Activated CD8-positive, alpha-beta T cell treated with anti-CD3 and anti-CD28 coated beads for 36 hours (primary cell): ENCODE measurements at regions not wholly inside any gene's neighbourhood (a gene's known extent, or its start where the extent isn't known, plus 50 kb on each side); places are given as distances from the start of the nearest gene placed in this dataset.

ENCODE experiments used
- ATAC-seq: fragments of 200-7000 bp; cut with Tn5 transposase; one replicate; pipeline ENCODE4 v1.10.0; 2021; ENCODE audit warnings: mild to moderate bottlenecking, moderate library complexity
- CTCF ChIA-PET: fragments of 350-600 bp; sonication (Branson Sonifier 250); formaldehyde crosslinking; loops from one replicate; lab custom pipeline; 2021; ENCODE audit warnings: antibody characterized with exemption; lab: Charles Lee
- POLR2A ChIA-PET: fragments of 350-600 bp; sonication (Branson Sonifier 250); formaldehyde crosslinking; loops from one replicate; lab custom pipeline; 2021; ENCODE audit warnings: antibody characterized with exemption; lab: Charles Lee
- DNase-seq: peaks from one replicate; pipeline ENCODE4 v3.0.0-alpha.2; 2020
- H3K27ac Mint-ChIP-seq: one replicate; pipeline ENCODE4 v1.8.0; 2021; ENCODE audit warnings: mild to moderate bottlenecking, mixed read lengths
- H3K27me3 Mint-ChIP-seq: one replicate; pipeline ENCODE4 v1.8.0; 2021; ENCODE audit warnings: mixed read lengths
- H3K36me3 Mint-ChIP-seq: one replicate; pipeline ENCODE4 v1.8.0; 2021; ENCODE audit warnings: low read depth, mixed read lengths
- H3K4me1 Mint-ChIP-seq: one replicate; pipeline ENCODE4 v1.8.0; 2021; ENCODE audit warnings: low read depth, mixed read lengths
- H3K4me3 Mint-ChIP-seq: one replicate; pipeline ENCODE4 v1.8.0; 2021; ENCODE audit warnings: mild to moderate bottlenecking, moderate library complexity, mixed read lengths
- H3K9me3 Mint-ChIP-seq: one replicate; pipeline ENCODE4 v1.8.0; 2021; ENCODE audit warnings: mixed read lengths
- intact Hi-C: fragments of 100-400 bp; cut with micrococcal nuclease; formaldehyde crosslinking; loops from one replicate; pipeline ENCODE4 v1.10.0; 2022
- TF ChIP-seq, protein P1 (sequence below): fragments of 200-600 bp; IDR thresholded peaks from one replicate; pipeline ENCODE4 v1.8.0; 2022; ENCODE audit warnings: antibody characterized with exemption, mild to moderate bottlenecking

GRCh38 chr4:46444318-46445000 lies 54.5 kb upstream of the GABRA2 start:
- H3K4me1 Mint-ChIP-seq: no peaks in the 10 kb centered on the region
- ChIA-PET POLR2A (no interaction called here), CTCF (no interaction called here)
- peaks cover 4% of the 10 kb centered on the region for H3K9me3 Mint-ChIP-seq
- ATAC-seq (no peak), DNase-seq (no peak)
- TF ChIP-seq, protein P1, sequence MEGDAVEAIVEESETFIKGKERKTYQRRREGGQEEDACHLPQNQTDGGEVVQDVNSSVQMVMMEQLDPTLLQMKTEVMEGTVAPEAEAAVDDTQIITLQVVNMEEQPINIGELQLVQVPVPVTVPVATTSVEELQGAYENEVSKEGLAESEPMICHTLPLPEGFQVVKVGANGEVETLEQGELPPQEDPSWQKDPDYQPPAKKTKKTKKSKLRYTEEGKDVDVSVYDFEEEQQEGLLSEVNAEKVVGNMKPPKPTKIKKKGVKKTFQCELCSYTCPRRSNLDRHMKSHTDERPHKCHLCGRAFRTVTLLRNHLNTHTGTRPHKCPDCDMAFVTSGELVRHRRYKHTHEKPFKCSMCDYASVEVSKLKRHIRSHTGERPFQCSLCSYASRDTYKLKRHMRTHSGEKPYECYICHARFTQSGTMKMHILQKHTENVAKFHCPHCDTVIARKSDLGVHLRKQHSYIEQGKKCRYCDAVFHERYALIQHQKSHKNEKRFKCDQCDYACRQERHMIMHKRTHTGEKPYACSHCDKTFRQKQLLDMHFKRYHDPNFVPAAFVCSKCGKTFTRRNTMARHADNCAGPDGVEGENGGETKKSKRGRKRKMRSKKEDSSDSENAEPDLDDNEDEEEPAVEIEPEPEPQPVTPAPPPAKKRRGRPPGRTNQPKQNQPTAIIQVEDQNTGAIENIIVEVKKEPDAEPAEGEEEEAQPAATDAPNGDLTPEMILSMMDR: no peak
- intact Hi-C loops: no loop called here
- H3K36me3 Mint-ChIP-seq: no peaks in the 10 kb centered on the region
- no peak overlapping the region for H3K27ac Mint-ChIP-seq
- no peaks in the 10 kb centered on the region for H3K27me3 Mint-ChIP-seq
- no peak overlapping the region for H3K4me3 Mint-ChIP-seq

GRCh38 chr4:46442963-46443362 lies 53.0 kb upstream of the GABRA2 start:
- ChIA-PET CTCF (no interaction called here), POLR2A (no interaction called here)
- no peak for DNase-seq
- Mint-ChIP-seq H3K27me3 (no peaks in the 10 kb centered on the region), H3K4me3 (no peak overlapping the region), H3K36me3 (no peaks in the 10 kb centered on the region), H3K27ac (no peak overlapping the region), H3K9me3 (peaks cover 6% of the 10 kb centered on the region), H3K4me1 (no peaks in the 10 kb centered on the region)
- TF ChIP-seq, protein P1: no peak
- intact Hi-C loops: no loop called here
- no peak for ATAC-seq

GRCh38 chr4:46441136-46441859 lies 51.4 kb upstream of the GABRA2 start:
- Mint-ChIP-seq H3K4me3 (no peak overlapping the region), H3K27ac (no peak overlapping the region), H3K4me1 (no peaks in the 10 kb centered on the region), H3K9me3 (peaks cover 4% of the 10 kb centered on the region), H3K27me3 (no peaks in the 10 kb centered on the region), H3K36me3 (no peaks in the 10 kb centered on the region)
- intact Hi-C loops: no loop called here
- ChIA-PET POLR2A (no interaction called here), CTCF (no interaction called here)
- DNase-seq: no peak
- no peak for ATAC-seq
- TF ChIP-seq, protein P1: no peak
